HG02870 (cell line): ENCODE measurements at regions not wholly inside any gene's neighbourhood (a gene's known extent, or its start where the extent isn't known, plus 50 kb on each side); places are given as distances from the start of the nearest gene placed in this dataset.

Experiments
- ATAC-seq: cut with Tn5 transposase; IDR thresholded peaks from one replicate; pipeline ENCODE4 v1.9.1; 2021; ENCODE audit warnings: mild to moderate bottlenecking, moderate library complexity; ENCODE audit not compliant: unreplicated experiment

DNA sequence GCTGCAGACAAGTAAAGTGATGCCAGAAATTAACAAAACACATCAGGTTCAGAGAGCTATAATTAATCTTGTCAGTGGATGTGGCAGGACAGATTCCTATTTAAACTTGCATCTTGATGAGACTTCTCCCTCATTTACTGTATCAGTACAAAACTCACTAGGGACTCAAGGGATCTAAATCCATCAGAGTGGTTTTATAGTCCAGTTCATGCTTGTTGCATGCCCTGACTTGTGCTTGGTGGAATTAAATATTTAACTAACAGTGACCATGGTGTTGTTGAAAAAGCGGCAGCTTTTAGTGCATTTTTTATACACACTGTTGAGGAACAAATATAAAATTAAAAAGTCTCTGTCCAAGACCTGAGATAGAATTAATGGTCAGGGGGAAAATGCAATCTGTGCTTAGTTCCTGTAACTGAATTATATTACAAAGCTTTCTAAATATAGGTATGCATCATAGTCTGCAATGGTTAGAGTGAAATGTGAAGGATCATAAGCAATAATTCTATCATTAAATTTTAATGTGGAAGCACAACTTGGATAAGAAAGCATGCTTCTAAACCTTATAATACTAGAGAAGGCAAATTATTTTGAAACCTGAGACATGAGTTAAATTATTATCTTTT lies 1475.5 kb upstream of the TENM4 start:
- no peak for ATAC-seq

DNA sequence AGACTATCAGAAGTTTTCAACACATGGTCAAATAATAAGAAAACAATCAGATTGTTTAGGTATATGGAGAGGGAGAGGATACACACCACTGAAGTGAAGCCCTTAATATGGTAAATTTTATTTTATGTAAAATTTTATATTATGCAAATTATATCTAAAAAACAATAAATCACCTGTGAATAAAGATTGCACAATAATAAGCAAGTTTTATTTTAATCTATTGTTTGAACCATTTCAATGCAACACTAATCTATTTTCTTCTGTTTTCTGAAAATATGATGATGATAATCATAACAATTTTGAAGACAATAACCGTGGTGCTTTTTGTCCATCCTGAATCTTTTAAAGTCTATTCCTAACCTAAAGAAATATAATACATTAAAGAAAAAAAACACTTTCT lies 1473.5 kb upstream of the TENM4 start:
- no peak for ATAC-seq

DNA sequence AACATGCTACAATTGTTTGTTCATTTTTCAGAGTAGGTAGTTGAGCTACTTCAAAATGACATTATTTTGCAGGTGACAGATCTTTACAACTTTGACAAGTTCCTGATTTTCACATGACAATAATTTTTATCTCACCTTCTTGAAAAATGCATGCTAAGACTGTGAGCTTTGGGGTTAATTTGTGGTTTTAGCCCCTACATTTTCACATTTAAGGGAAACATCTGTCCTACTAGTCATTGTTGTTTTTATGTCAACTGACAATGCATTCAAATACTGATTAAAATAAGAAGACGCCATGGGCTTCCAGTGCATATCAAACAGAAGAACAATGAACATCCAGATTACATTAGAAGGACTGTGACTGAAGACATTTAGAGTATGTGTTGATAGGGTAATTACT lies 1470.8 kb upstream of the TENM4 start:
- no peak for ATAC-seq

DNA sequence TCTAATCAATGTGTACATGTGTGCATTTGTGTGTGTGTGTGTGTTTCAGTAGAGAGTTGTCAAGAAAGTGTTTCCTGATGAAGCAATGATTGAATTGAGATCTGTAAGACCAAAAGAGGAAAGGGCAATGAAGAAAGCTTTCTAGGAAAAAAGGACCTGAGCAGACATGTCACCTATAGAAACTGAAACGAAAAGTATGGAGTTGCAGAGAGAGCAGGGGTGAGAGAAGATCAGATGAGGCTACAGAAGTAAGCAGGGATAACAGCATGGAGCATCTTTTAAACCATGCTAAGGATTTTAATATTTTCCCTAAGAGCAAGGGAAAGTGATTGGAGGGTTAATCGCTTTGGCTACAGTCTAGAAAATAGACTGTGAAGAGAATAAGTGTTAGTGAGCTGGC lies 1459.4 kb upstream of the TENM4 start:
- no peak for ATAC-seq

DNA sequence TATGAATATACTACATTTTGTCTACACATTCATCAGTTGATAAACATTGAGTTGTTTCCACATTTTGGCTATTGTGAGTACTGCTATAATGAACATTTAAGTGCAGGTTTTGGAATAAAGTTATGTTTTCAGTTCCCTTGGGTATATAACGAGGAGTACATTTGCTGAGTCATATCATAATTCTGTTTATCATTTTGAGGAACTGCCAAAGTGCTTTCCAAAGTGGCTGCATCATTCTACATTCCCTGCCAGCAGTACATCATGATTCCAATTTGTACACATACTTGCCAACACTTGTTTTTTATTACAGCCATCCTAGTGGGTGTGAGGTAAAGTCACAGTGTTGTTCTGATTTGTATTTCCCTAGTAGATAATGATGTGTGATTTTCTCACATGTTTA lies 1458.6 kb upstream of the TENM4 start:
- ATAC-seq, result peak; percentile 47

DNA sequence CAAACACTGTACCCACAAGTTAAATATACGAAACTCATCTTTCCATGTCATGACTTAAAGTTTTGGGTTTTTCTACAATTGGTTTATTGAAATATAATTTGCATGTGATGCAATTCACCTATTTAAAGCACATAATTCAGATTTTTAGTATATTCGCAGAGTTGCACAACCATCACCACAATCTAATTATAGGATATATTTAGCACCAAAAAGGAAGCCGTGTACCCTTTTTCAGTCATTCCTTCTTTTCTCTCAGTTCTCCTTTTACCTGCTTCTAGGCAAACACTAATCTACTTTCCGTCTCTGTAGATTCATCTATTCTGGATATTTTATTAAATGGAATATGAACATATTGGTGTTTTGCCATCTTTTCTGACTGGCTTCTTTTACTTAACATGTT lies 1458.1 kb upstream of the TENM4 start:
- ATAC-seq, result no peak

DNA sequence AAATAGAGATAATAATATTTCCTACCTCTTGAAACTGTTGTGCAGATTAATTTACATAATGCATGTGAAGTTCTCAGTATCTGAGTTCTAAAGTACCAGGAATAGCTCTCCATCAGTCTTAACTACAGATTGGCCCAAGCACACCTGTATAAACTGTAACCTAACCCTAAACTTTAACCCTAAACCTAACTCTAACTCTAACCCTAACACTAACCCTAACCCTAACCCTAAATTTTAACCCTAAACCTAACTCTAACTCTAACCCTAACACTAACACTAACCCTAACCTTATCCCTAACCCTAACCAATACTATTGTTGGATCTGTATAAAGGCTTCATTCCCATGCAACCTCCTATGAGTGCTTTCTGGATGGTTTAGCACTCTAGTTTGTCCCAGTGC lies 1445.9 kb upstream of the TENM4 start:
- ATAC-seq, result no peak

DNA sequence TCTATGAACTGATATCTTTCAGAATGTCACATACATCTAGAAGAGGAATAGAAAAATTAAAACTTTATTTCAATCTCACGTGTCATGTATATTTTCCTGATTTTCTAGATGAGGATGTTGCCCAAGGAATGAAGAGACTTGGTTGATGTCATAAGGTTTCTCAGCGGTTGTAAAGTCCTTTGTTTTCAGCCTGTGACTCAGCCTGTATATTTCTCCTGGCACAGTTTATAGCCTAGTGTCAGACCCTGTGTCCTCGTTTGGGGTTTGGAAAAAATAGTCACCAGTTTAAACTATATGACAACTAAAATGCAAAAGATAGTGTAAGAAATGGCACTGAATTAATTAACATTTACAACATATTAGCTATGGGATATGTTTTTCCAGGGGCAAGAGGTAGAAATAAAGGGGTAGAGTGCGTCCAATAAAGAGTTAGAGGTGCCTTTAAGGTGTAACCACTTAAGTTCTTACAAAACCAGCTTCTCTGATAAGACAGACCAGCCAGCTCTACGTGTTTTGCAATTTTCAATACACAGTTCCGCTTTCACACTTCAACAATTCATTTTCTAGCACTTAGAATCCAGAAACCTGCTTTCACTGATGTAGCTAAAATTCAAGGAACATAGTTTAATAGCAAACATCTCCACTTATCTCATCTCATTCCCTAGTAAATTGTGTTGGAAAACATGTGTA lies 1432.6 kb upstream of the TENM4 start:
- peak; percentile 85 for ATAC-seq

DNA sequence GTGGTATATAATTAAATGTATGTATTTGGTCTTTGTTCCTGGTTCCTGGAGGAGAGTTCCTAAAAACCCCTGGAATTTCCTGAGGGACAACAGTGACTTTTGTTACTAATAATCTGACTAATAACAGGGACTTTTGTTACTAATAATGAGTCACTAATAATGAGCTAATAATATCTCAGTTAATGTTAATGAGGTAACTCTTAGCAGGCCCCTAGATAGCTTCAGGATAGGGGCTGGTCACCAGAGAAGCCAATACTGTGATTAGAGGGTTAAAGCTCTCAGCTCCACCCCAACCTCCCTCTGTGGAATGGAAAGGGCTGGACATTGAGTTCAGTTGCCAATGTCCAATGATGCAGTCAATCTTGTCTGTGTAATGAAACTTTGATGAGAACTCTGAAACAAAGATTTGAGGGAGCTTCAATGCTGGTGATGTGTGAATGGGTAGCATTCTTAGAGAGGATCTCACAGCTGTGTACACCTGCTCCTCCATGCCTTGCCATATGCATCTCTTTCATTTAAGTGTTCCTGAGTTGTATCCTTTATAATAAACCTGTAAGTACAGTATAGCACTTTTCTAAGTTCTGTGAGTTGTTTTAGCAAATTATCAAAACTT lies 1431.4 kb upstream of the TENM4 start:
- ATAC-seq, result peak; percentile 46

DNA sequence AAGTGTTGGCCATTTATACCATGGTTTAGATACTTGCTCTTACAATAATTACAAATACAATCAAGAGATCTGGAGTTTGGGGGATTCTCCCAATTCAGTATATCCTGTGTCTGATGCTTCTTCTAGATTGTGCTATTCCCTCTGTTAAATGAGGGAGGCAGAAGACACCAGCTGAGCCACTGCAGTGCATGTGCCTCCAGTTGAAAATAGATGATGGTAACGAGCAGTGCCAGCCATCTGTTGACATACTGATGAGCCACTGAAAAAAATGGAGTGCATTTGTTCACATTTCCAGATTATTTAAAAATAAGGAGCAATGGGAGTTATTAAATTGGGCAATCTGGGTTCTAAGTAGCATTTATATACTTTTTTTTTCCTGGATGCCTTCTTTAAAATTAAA lies 1428.0 kb upstream of the TENM4 start:
- no peak for ATAC-seq

DNA sequence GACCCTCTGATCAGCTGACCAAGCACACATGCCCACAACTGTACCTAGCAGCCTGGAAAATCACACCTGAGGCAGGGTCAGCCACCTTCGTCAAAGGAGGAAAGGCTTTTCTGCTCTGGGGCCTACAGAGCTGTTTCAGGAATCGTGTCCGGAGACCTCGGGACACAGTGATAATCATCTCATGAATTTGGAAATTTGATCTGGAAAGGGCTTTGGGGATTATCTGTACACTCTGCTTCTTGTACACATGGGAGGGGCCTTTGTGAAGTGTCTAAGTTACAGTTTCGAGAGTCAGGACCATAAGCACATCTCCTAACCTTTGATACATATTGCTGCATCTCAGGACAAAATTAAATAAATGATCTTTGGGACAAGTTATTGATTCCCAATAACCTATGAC lies 1421.2 kb upstream of the TENM4 start:
- no peak for ATAC-seq

DNA sequence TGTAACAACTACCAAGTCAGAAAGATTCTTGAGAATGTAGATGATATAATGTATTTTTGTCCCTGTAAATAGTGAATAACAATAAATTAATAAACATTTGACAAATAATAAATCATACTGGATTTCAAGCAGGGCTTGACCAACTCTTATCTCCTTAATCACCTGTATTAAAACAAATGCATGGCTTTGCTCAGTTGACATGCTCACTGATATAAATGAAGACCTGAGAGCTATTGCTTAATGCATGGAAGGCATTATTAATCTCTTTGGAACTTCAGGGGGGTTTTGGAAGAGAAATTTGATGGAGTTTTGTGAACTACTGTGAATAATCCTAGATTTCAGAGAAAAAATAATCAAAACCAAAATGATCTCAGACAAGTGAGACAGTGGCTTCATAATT lies 1420.4 kb upstream of the TENM4 start:
- no peak for ATAC-seq

DNA sequence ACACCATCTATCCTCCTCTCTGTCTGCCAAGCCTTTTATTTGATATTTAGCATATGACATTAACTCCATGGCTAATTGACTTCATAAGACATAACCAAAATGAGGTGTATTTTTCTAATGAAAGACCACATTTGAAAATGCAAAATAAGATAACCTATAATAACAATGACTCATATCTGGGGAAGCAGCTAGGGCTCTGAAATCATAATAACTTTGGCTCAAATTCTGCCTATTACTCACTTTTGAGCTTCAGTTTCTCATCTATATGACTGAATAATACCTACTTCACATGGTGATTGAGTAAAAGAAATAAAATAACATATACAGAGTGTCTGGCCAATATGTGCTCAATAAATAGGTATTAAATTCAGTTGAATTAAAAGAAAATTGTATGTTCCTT lies 1419.8 kb upstream of the TENM4 start:
- ATAC-seq, result no peak

DNA sequence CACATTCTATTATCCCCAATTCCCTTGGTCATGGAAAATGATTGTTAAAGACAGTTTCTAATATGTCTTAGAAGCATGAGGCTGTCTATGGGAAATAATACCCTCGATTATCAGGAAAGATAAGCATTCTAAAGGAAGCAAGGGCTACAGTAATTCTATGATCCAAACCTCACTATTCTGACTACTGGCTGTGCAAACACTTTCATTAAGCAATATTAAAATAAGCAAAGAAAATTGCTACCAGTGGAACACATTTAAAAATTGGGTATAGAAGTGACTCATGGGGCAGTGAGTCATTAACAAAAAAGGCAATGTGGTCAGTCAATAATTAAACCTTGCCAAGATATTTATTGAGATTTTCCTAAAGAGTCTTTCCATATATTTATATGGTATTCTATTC lies 1415.2 kb upstream of the TENM4 start:
- no peak for ATAC-seq

DNA sequence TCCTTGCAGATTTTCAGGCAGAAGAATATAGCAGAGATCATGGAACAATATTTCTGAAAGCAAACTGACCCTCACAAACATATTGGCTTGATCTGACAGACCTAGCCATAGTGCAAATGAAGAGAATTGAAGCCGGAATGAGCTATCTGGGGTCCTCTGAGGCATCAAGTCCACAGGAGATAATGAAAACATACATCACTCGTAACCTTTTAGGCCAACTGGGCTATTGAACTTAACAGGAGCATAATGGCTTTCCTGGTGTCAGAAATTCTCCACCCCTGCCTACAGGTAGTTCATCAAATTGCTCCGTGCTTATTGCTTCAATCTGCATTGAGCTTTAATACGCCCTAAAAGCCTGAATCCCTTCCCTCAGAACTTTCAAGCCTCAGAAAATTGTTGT lies 1414.6 kb upstream of the TENM4 start:
- ATAC-seq, result no peak

DNA sequence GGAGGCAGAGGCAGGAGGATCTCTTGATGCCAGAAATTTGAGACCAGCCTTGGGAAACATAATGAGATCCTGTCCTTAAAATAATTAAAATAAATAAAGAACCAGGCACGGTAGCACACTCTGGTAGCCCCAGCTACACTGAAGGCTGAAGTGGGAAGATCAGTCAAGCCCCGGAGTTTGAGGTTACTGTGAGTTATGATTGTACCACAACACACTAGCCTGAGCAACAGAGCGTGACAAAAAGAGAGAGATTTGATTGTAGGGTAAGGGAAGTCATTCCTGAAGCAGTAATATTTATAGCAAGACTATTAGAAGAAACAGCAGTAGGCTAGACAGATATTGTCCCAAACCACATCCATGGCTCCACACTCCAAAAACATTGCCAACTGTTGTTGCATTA lies 1408.4 kb upstream of the TENM4 start:
- peak; percentile 65 for ATAC-seq

DNA sequence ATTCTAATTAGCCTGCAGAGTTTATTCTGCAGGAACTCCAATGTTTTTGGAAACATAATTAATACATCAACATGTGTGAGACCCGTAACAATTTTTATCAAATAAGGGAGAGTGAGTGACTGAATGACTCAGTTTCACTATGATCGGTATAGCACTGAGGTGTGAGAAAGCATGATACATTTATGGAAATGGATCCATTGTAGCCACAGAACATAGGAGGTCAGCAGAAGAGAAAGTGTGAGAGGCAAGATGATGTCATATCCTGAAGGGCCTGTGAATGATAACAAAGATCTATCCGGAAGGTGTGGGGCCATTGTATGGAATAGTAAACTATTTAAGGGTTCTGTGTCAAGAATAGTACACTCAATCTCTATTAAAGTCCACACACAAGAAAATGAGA lies 1406.1 kb upstream of the TENM4 start:
- peak; percentile 90 for ATAC-seq

DNA sequence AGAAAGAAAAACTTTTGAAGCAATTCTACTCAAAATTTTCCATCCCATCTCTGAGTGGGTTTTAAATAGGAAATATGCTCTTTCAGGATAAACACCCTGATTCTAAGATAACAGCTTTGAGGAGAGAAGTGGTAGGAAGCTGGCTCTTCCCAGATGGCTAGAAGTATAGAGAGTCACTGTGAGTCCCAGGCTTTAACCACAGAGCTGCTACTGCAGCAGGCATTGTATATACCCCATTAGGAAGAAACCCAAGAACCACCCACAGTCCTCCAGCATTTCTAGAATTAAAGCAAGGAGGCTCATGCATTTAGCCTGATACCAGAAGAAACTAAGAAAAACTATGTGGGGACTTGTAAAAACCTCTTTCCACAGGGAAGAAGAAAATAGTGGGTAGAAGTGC lies 1405.6 kb upstream of the TENM4 start:
- no peak for ATAC-seq

DNA sequence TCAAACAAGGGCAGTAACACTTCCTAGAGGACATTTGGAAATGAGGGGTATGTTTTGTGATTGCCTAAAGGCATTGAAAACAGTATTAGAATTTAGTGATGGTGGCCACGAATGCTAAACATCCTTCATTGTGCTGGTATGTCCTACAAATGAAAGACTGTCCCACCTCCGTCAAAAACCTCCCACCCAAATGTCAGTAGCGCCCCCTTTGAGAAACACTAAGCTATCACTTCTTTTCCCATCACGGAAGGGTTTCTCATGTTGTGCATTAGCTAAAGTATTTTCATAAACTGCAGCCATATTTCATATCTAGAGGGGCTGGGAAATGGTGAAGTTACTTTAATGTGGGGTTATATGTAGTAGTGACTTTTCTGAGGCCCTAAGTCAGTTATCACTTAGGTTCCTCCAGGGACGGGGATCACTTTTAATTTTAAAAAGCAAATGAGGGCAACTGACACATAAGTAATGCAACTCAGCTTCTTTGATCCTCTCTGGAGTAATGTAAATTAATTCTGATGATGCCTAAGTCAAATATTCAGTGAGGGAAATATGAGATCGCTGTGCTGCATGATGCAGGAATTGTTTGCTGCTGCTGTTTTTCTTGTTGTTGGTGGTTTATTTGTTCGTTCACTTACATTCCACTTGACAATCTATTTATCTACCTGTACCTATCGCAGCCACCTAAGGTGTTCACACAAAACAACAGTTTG lies 1403.4 kb upstream of the TENM4 start:
- no peak for ATAC-seq

DNA sequence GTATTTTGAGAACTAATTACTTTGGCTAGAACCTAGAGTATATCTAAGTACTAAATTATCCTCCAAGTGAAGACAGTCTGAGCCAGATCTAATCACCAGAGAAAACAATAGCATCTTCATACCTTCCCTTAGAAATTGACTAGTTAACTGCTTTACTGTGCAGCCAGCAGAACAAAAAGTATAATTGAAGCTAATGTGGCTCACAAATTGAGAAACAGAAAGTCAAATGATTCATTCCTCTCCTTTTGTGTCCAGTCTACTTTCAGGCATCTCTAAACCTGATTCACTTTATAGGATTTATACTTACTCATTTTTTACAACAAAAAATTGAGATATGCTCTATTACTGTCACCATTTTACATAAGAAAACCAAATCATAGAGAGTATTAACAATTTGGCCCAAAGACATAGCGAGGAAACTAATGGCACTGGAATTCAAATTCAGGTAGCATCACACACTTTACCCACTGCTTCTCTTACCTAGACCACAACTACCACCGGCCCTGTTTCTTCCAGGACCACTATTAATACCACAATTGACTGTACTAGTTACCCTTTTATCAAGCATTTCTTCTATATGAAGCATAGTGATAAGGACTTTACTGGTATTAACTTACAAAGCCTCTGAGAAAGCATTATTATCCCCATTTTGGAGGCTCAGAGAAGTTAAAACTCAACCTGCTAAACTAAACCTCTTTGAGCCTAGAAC lies 1402.6 kb upstream of the TENM4 start:
- peak; percentile 55 for ATAC-seq

DNA sequence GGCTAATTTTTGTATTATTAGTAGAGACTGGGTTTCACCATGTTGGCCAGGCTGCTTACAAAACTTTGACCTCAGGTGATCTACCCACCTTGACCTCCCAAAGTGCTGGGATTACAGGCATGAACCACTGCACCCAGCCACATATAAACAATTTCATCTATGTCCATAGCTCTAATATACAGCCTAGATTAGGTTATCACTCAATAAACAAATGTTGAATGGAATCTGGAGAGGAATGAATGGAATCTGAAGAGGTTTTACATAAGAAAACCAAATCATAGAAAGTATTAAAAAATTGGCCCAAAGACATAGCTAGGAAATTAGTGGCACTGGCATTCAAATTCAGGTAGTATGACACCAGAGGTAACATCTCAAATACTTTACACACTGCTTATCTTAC lies 1401.4 kb upstream of the TENM4 start:
- ATAC-seq, result no peak
